AG09319 (cell line): ENCODE measurements at regions not wholly inside any gene's neighbourhood (a gene's known extent, or its start where the extent isn't known, plus 50 kb on each side); places are given as distances from the start of the nearest gene placed in this dataset.

Experiments
- DNase-seq: peaks from one replicate; pipeline ENCODE4 v3.0.0-alpha.2; 2010; ENCODE audit warnings: low read depth; ENCODE audit errors: extremely low read depth
- CTCF ChIP-seq: IDR thresholded peaks from 2 replicates; pipeline ENCODE4 v1.5.1; 2011; ENCODE audit warnings: low read depth, mild to moderate bottlenecking, inconsistent platforms, low read length, moderate library complexity

DNA sequence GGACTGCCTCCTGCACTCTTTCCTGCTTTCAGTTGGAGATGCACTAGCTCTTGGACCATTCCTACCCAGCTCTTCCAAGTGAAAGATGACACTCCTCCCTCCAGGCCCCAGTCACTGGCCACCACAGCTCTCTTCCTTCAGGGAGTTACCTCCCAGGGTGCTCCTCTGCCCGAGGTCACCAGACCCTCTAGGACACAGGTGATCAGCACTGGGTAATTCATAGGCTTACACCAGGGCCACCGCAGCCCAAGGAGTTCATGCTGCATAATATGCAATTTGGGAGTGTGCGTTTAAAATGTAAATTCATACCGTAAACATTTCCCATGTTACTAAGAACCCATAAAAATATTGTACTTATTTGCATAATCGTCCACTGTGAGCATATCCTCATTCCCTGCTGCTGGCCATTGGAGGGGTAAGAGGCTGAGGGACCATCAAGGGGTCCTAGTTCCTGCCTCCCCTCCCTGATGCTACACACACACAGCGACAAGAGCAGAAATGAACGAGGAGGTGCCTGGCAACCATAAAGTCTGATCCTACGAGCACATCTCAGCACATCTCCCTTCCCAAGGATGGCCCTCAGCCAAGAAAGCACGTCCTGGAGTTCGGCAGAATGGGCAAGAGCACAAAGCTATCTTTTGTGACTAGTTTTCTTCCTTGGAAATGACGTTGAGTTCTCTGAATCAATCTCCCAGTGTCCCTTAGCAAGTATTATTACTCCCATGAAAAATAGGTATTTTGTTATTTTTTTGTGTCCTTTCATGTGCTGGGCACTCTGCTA, 222.9 kb upstream of the RAB4A start:
- no peak for TF ChIP-seq CTCF
- no peak for DNase-seq

DNA sequence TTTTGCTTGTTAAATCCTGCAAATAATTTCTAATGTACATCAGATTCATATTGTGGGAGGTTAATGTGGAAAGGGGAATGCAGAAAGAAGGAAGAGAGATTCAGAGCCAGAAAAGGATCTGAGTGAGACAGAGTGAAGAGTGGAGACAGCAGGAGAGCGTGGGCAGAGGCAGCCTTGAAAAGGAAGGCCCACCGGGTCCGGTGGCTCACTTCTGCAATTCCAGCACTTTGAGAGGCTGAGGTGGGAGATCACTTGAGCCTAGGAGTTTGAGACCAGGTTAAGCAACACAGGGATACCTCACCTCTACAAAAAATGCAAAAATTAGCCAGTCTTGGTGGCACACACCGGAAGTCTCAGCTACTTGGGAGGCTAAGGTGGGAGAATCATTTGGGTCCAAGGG, 222.0 kb upstream of the RAB4A start:
- no peak for TF ChIP-seq CTCF
- DNase-seq = no peak

- no peak for TF ChIP-seq CTCF
- DNase-seq = no peak
These were observed 214.9 kb upstream of the RAB4A start for GRCh38 chr1:229056046-229056445.

GRCh38 chr1:229058111-229058561, 212.8 kb upstream of the RAB4A start:
- TF ChIP-seq CTCF = no peak
- no peak for DNase-seq

DNA sequence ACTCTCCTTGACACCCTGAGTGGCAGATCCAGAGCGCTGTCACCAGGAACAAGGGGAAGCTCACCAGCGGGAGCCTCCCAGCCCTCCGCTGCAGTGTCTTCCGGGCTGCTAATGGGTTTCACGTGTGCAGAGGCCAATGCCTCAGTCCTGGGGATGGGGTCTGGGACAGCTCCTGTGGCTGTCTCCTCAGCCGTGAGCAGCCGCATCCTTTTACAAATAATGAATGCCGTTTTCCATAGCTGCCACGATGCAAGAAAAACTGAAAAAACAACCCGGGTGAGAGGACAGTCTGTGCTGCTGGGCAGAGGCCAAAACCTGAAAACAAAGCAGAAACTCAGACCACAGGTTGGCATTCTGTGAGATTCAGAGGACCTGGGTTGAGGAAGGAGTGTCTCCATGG, 212.2 kb upstream of the RAB4A start:
- TF ChIP-seq CTCF = no peak
- no peak for DNase-seq

GRCh38 chr1:229059671-229060539, 211.0 kb upstream of the RAB4A start:
- DNase-seq = no peak
- TF ChIP-seq CTCF = no peak

DNA sequence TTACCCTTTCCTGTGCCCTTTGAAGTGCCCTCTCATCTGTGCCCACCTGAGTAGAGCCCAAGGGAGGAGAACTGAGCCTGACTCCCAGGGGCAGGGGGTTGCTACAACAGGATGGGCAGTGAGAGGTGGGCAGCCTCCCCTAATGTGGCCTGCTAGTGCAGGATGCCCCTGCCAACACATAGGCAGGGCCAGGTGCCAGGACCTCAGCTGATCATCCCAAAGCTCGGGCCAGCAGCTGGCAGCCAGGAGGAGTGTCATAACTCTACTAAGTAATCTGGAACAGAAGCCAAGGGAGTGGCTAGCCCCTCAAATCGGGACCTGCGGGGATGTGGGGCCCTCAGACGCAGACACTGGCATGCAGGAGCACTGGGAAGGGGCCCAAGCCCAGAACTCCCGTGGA, 208.8 kb upstream of the RAB4A start:
- no peak for TF ChIP-seq CTCF

More for the DNA sequence above, 208.8 kb upstream of the RAB4A start:
- DNase-seq = no peak
